K562 (cell line): ENCODE measurements at regions not wholly inside any gene's neighbourhood (a gene's known extent, or its start where the extent isn't known, plus 50 kb on each side); places are given as distances from the start of the nearest gene placed in this dataset.

Source experiments
- ATAC-seq: fragments of 200-7000 bp; cut with Tn5 transposase; 3 replicates; pipeline ENCODE4 v1.9.1; 2020; ENCODE audit warnings: moderate library complexity
- BruUV-seq: library from RNA; stranded (reverse); fragments of 400-500 nt; replicated peaks from 2 replicates; lab custom pipeline; 2021; lab: Mats Ljungman, UMichigan
- CTCF ChIA-PET: fragments of 300-600 bp; formaldehyde crosslinking; extraction: SDS; loops from one replicate; lab custom pipeline; 2021; ENCODE audit warnings: low intra/inter-chr PET ratio; lab: Yijun Ruan, JAX
- POLR2A ChIA-PET: fragments of 300-600, 350-650 bp; sonication (Branson Sonifier 250); formaldehyde crosslinking; extraction: SDS; loops from one replicate; lab custom pipeline; 2021; ENCODE audit warnings: antibody characterized with exemption, inconsistent platforms; lab: Yijun Ruan, JAX
- DNase-seq, 4 experiments: peaks; one replicate each; pipeline versions ENCODE4 v3.0.0 to v3.0.0-alpha.2; 2011 to 2018; ENCODE audit warnings: low spot score in 3 of 4, mixed read lengths in 3 of 4; ENCODE audit errors: extremely low read depth in 1 of 4
- FAIRE-seq: peaks from 2 replicates; lab custom pipeline; 2011; peaks lifted over from hg19 to GRCh38; lab: Jason Lieb, UNC
- H2AFZ ChIP-seq: 2 replicates; pipeline ENCODE4 v1.6.0; 2011; ENCODE audit warnings: low read depth, low read length, control low read depth, inconsistent platforms
- H3K27ac ChIP-seq: fragments of 200-600 bp; 3 replicates; pipeline ENCODE4 v1.8.0; 2011; ENCODE audit warnings: low read depth, mild to moderate bottlenecking, control low read depth, inconsistent platforms, low read length, moderate library complexity, mixed read lengths; ENCODE audit errors: extremely low read depth
- H3K27me3 ChIP-seq, 2 experiments: fragments of 300-600 bp in 1 of 2; 2 replicates in 1 of 2; 3 replicates in 1 of 2; pipeline versions ENCODE4 v1.6.0 to v1.8.0; 2011; ENCODE audit warnings: inconsistent platforms in 2 of 2, low read length in 2 of 2, mild to moderate bottlenecking in 1 of 2, mixed read lengths in 1 of 2, moderate library complexity in 1 of 2; ENCODE audit not compliant: control insufficient read depth in 2 of 2, insufficient read depth in 2 of 2
- H3K36me3 ChIP-seq: fragments of 300-600 bp; 3 replicates; pipeline ENCODE4 v1.8.0; 2011; ENCODE audit warnings: mild to moderate bottlenecking, low read length, inconsistent platforms; ENCODE audit not compliant: control insufficient read depth, insufficient read depth
- H3K4me1 ChIP-seq, 2 experiments: fragments of 200-600 bp in 1 of 2; replicated peaks in 1 of 2; 2 replicates in 1 of 2; 3 replicates in 1 of 2; pipeline versions ENCODE4 v1.5.1 to v1.8.0; 2011; ENCODE audit warnings: inconsistent platforms in 2 of 2, low read length in 2 of 2, mild to moderate bottlenecking in 1 of 2, mixed read lengths in 1 of 2, moderate library complexity in 1 of 2; ENCODE audit not compliant: control insufficient read depth in 2 of 2, insufficient read depth in 2 of 2
- H3K4me2 ChIP-seq: 2 replicates; pipeline ENCODE4 v1.6.1; 2011; ENCODE audit warnings: low read length, control low read depth, inconsistent platforms, mixed read lengths; ENCODE audit not compliant: insufficient read depth
- H3K4me3 ChIP-seq: fragments of 200-600 bp; sonication (generic), shearing (Covaris generic); 2 replicates; pipeline ENCODE4 v1.5.1; 2016; ENCODE audit warnings: control low read depth, inconsistent platforms
- H3K79me2 ChIP-seq: fragments of 200-600 bp; 3 replicates; pipeline ENCODE4 v1.8.0; 2011; ENCODE audit warnings: low read length, inconsistent platforms; ENCODE audit not compliant: control insufficient read depth, insufficient read depth
- H3K9ac ChIP-seq, 2 experiments: 2 replicates each; pipeline versions ENCODE4 v1.6.0 to v1.6.1; 2011; ENCODE audit warnings: low read depth in 2 of 2, low read length in 2 of 2, control low read depth in 1 of 2, inconsistent platforms in 1 of 2, mild to moderate bottlenecking in 1 of 2, mixed read lengths in 1 of 2; ENCODE audit not compliant: insufficient read depth in 1 of 2
- H3K9me1 ChIP-seq: one replicate; pipeline ENCODE4 v1.6.0; 2011; ENCODE audit warnings: inconsistent platforms, mild to moderate bottlenecking, low read length, moderate library complexity; ENCODE audit not compliant: control insufficient read depth, insufficient read depth
- H3K9me3 ChIP-seq: replicated peaks from 2 replicates; pipeline ENCODE4 v1.5.1; 2011; ENCODE audit warnings: low read depth, low read length, inconsistent platforms; ENCODE audit not compliant: control insufficient read depth, insufficient read depth
- H4K20me1 ChIP-seq: replicated peaks from 2 replicates; pipeline ENCODE4 v1.6.1; 2011; ENCODE audit warnings: low read length, inconsistent platforms, mixed read lengths; ENCODE audit not compliant: control insufficient read depth, insufficient read depth
- BCL6 ChIP-seq: fragments of 250-450 bp; sonication (Bioruptor Pico); IDR thresholded peaks from 2 replicates; pipeline ENCODE4 v1.4.0; 2020
- BHLHE40 ChIP-seq: IDR thresholded peaks from 2 replicates; pipeline ENCODE4 v1.6.1; 2011; ENCODE audit warnings: low read length, improper control_type of control experiment
- FOXJ2 ChIP-seq: fragments of 200-800 bp; sonication (Bioruptor generic); IDR thresholded peaks from 2 replicates; pipeline ENCODE4 v1.6.1; 2016; ENCODE audit warnings: missing genetic modification characterization, missing compliant biosample characterization
- GTF2F1 ChIP-seq: IDR thresholded peaks from 2 replicates; pipeline ENCODE4 v1.6.1; 2011; ENCODE audit warnings: low read depth, low read length, improper control_type of control experiment
- MEIS2 ChIP-seq: fragments of 450-650 bp; IDR thresholded peaks from 2 replicates; pipeline ENCODE4 v1.6.1; 2014; ENCODE audit warnings: mild to moderate bottlenecking; ENCODE audit not compliant: partially characterized antibody
- MTF1 ChIP-seq: fragments of 250-450 bp; sonication (Bioruptor Pico); IDR thresholded peaks from 2 replicates; pipeline ENCODE4 v1.9.0; 2021; ENCODE audit warnings: moderate library complexity, mild to moderate bottlenecking, inconsistent platforms, borderline replicate concordance
- MYBL2 ChIP-seq, 2 experiments: fragments of 450-650 bp in 1 of 2; sonication (generic) in 1 of 2; formaldehyde crosslinking in 1 of 2; IDR thresholded peaks; 2 replicates each; pipeline versions ENCODE4 v1.6.1 to v1.8.1; 2017 to 2022; ENCODE audit warnings: borderline replicate concordance in 1 of 2, inconsistent platforms in 1 of 2, low read depth in 1 of 2, mild to moderate bottlenecking in 1 of 2, missing genetic modification reagents in 1 of 2, moderate library complexity in 1 of 2
- POLR2AphosphoS2 ChIP-seq: IDR thresholded peaks from 2 replicates; pipeline ENCODE4 v1.6.1; 2012; ENCODE audit warnings: low read length, improper control_type of control experiment
- ZC3H11A ChIP-seq: IDR thresholded peaks from 2 replicates; pipeline ENCODE4 v1.6.1; 2012; ENCODE audit warnings: low read depth, low read length, improper control_type of control experiment
- ZKSCAN3 ChIP-seq: fragments of 250-450 bp; sonication (Bioruptor Pico); IDR thresholded peaks from 2 replicates; pipeline ENCODE4 v1.4.0; 2020
- ZKSCAN8 ChIP-seq: fragments of 200-800 bp; sonication (Bioruptor generic); IDR thresholded peaks from 2 replicates; pipeline ENCODE4 v1.6.1; 2016; ENCODE audit warnings: missing genetic modification characterization, missing compliant biosample characterization
- ZNF695 ChIP-seq: fragments of 450-650 bp; formaldehyde crosslinking; IDR thresholded peaks from 2 replicates; pipeline ENCODE4 v1.4.0; 2020; ENCODE audit warnings: mild to moderate bottlenecking, moderate library complexity
- WGBS: fragments of 100-300 bp; shearing (Covaris generic); methylation state at CpG from one replicate; pipeline ENCODE4 v1.1.6; 2016; ENCODE audit warnings: low coverage, mixed read lengths; ENCODE audit not compliant: insufficient coverage; ENCODE audit errors: missing lambda C conversion rate; 5-methylcytosine and 5-hydroxymethylcytosine counted together
- in situ Hi-C: fragments of 300-500 bp; cut with MboI; formaldehyde crosslinking; loops from 4 replicates; pipeline ENCODE4 v1.15.0; 2018; ENCODE audit warnings: inconsistent platforms, mixed read lengths
- intact Hi-C: fragments of 100-400 bp; cut with micrococcal nuclease; formaldehyde crosslinking; loops from 2 replicates; pipeline ENCODE4 v1.14.2; 2022
- TF ChIP-seq, protein P1 (sequence below): fragments of 450-650 bp; IDR thresholded peaks from 2 replicates; pipeline ENCODE4 v1.6.1; 2016; ENCODE audit warnings: mild to moderate bottlenecking, moderate library complexity

DNA sequence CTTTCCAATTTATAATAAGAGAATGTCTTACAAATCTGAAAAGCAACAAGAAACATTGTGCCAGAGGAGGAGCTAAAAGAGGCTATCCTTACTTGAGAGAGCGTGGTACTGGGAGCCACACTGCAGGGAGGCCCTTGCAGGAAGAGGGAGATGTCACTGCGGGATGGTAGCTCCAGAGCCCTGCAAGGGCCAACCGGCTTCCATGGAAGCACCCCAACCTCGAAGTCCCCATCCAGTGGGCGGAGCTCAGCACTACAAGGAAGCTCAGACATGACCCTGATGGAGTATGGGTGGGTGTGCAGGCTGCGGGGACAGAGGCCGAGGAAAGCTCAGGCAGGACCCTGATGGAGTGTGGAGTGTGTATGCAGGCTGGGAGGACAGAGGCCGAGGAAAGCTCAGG, 57.8 kb upstream of the RPS6KA2 start:
- intact Hi-C loops: no loop called here
- TF ChIP-seq POLR2AphosphoS2: no peak
- TF ChIP-seq, protein P1, sequence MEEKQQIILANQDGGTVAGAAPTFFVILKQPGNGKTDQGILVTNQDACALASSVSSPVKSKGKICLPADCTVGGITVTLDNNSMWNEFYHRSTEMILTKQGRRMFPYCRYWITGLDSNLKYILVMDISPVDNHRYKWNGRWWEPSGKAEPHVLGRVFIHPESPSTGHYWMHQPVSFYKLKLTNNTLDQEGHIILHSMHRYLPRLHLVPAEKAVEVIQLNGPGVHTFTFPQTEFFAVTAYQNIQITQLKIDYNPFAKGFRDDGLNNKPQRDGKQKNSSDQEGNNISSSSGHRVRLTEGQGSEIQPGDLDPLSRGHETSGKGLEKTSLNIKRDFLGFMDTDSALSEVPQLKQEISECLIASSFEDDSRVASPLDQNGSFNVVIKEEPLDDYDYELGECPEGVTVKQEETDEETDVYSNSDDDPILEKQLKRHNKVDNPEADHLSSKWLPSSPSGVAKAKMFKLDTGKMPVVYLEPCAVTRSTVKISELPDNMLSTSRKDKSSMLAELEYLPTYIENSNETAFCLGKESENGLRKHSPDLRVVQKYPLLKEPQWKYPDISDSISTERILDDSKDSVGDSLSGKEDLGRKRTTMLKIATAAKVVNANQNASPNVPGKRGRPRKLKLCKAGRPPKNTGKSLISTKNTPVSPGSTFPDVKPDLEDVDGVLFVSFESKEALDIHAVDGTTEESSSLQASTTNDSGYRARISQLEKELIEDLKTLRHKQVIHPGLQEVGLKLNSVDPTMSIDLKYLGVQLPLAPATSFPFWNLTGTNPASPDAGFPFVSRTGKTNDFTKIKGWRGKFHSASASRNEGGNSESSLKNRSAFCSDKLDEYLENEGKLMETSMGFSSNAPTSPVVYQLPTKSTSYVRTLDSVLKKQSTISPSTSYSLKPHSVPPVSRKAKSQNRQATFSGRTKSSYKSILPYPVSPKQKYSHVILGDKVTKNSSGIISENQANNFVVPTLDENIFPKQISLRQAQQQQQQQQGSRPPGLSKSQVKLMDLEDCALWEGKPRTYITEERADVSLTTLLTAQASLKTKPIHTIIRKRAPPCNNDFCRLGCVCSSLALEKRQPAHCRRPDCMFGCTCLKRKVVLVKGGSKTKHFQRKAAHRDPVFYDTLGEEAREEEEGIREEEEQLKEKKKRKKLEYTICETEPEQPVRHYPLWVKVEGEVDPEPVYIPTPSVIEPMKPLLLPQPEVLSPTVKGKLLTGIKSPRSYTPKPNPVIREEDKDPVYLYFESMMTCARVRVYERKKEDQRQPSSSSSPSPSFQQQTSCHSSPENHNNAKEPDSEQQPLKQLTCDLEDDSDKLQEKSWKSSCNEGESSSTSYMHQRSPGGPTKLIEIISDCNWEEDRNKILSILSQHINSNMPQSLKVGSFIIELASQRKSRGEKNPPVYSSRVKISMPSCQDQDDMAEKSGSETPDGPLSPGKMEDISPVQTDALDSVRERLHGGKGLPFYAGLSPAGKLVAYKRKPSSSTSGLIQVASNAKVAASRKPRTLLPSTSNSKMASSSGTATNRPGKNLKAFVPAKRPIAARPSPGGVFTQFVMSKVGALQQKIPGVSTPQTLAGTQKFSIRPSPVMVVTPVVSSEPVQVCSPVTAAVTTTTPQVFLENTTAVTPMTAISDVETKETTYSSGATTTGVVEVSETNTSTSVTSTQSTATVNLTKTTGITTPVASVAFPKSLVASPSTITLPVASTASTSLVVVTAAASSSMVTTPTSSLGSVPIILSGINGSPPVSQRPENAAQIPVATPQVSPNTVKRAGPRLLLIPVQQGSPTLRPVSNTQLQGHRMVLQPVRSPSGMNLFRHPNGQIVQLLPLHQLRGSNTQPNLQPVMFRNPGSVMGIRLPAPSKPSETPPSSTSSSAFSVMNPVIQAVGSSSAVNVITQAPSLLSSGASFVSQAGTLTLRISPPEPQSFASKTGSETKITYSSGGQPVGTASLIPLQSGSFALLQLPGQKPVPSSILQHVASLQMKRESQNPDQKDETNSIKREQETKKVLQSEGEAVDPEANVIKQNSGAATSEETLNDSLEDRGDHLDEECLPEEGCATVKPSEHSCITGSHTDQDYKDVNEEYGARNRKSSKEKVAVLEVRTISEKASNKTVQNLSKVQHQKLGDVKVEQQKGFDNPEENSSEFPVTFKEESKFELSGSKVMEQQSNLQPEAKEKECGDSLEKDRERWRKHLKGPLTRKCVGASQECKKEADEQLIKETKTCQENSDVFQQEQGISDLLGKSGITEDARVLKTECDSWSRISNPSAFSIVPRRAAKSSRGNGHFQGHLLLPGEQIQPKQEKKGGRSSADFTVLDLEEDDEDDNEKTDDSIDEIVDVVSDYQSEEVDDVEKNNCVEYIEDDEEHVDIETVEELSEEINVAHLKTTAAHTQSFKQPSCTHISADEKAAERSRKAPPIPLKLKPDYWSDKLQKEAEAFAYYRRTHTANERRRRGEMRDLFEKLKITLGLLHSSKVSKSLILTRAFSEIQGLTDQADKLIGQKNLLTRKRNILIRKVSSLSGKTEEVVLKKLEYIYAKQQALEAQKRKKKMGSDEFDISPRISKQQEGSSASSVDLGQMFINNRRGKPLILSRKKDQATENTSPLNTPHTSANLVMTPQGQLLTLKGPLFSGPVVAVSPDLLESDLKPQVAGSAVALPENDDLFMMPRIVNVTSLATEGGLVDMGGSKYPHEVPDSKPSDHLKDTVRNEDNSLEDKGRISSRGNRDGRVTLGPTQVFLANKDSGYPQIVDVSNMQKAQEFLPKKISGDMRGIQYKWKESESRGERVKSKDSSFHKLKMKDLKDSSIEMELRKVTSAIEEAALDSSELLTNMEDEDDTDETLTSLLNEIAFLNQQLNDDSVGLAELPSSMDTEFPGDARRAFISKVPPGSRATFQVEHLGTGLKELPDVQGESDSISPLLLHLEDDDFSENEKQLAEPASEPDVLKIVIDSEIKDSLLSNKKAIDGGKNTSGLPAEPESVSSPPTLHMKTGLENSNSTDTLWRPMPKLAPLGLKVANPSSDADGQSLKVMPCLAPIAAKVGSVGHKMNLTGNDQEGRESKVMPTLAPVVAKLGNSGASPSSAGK: no peak
- TF ChIP-seq ZKSCAN8 (CRISPR knock-in tag): no peak
- TF ChIP-seq GTF2F1: no peak
- TF ChIP-seq ZKSCAN3 (CRISPR knock-in tag): no peak
- no peak for TF ChIP-seq ZC3H11A
- no peak for TF ChIP-seq FOXJ2
- TF ChIP-seq MEIS2: no peak
- TF ChIP-seq BHLHE40: no peak
- TF ChIP-seq ZNF695 (CRISPR knock-in tag): no peak
- no peak for TF ChIP-seq MTF1 (CRISPR knock-in tag)
- no peak for TF ChIP-seq BCL6 (CRISPR knock-in tag)
- TF ChIP-seq MYBL2 (IDR thresholded peaks at IDR 0.05; ENCODE audit: low read depth): no peak
- TF ChIP-seq MYBL2 (CRISPR knock-in tag; IDR thresholded peaks at IDR 0.05; ENCODE audit: borderline replicate concordance): no peak
- Histone ChIP-seq H3K27ac (no peak overlapping the region), H3K4me2 (no peak overlapping the region), H4K20me1 (peaks cover 11% of the 10 kb centered on the region; the same call in 1 of the 2 replicates), H3K9me1 (no peaks in the 10 kb centered on the region), H3K4me1 (no peaks in the 10 kb centered on the region), H3K9me3 (no peaks in the 10 kb centered on the region), H3K79me2 (no peaks in the 10 kb centered on the region), H3K9ac (no peak overlapping the region), H3K4me3 (no peak overlapping the region), H2AFZ (no peak overlapping the region), H3K36me3 (no peaks in the 10 kb centered on the region), H3K27me3 (peaks cover 42 to 66% of the 10 kb centered on the region in 2 experiments)
- CTCF ChIA-PET: no interaction called here
- WGBS: 2% methylated on average over 8 of the region's 8 CpGs
- DNase-seq: no peak
- no peak for FAIRE-seq
- in situ Hi-C loops: no loop called here
- POLR2A ChIA-PET: interaction anchor here (0.6 to 0.8 kb wide), 5 partner anchors 18 to 339 kb away, joined by 3 to 5 read pairs (median 3); no protein-coding TSS in a partner anchor
- ATAC-seq: no peak
- BruUV-seq: no TSS peak
